GM12878 (cell line): ENCODE measurements at regions not wholly inside any gene's neighbourhood (a gene's known extent, or its start where the extent isn't known, plus 50 kb on each side); places are given as distances from the start of the nearest gene placed in this dataset.

ENCODE experiments used
- ATAC-seq: fragments of 200-7000 bp; cut with Tn5 transposase; 3 replicates; pipeline ENCODE4 v1.9.1; 2020; ENCODE audit warnings: mild to moderate bottlenecking, moderate library complexity
- BruUV-seq: library from RNA; stranded (reverse); fragments of 400-500 nt; replicated peaks from 2 replicates; lab custom pipeline; 2021; lab: Mats Ljungman, UMichigan
- CTCF ChIA-PET: fragments of 300-600 bp; sonication (Branson Sonifier 250); formaldehyde crosslinking; extraction: SDS; loops from one replicate; lab custom pipeline; 2021; ENCODE audit warnings: inconsistent platforms; lab: Yijun Ruan, JAX
- POLR2A ChIA-PET: fragments of 350-600 bp; formaldehyde crosslinking; extraction: SDS; loops from one replicate; lab custom pipeline; 2021; ENCODE audit warnings: inconsistent platforms; lab: Charles Lee
- RAD21 ChIA-PET: fragments of 300-600 bp; sonication (Branson Sonifier 250); formaldehyde crosslinking; loops from one replicate; lab custom pipeline; 2023; ENCODE audit warnings: antibody characterized with exemption; ENCODE audit not compliant: unreplicated experiment; lab: Charles Lee
- SMC1A ChIA-PET: fragments of 300-600 bp; sonication (Branson Sonifier 250); formaldehyde crosslinking; loops from one replicate; lab custom pipeline; 2023; ENCODE audit not compliant: unreplicated experiment, uncharacterized antibody; lab: Charles Lee
- DNase-seq: peaks from one replicate; pipeline ENCODE4 v3.0.0-alpha.2; 2011; ENCODE audit warnings: low read depth, low spot score
- FAIRE-seq: peaks from 3 replicates; lab custom pipeline; 2011; peaks lifted over from hg19 to GRCh38; lab: Jason Lieb, UNC
- H2AFZ ChIP-seq: 2 replicates; pipeline ENCODE4 v1.6.0; 2011; ENCODE audit warnings: low read depth, low read length, control low read depth; ENCODE audit not compliant: control insufficient read depth
- H3K27ac ChIP-seq: 2 replicates; pipeline ENCODE4 v1.5.1; 2011; ENCODE audit warnings: control low read depth; ENCODE audit not compliant: control insufficient read depth, insufficient read depth
- H3K27me3 ChIP-seq, 2 experiments: replicated peaks in 1 of 2; 2 replicates each; pipeline versions ENCODE4 v1.6.0 to v1.6.1; 2011; ENCODE audit warnings: low read length in 1 of 2; ENCODE audit not compliant: control insufficient read depth in 2 of 2, insufficient read depth in 2 of 2
- H3K36me3 ChIP-seq, 2 experiments: 2 replicates each; pipeline ENCODE4 v1.5.1; 2011; ENCODE audit warnings: low read length in 1 of 2; ENCODE audit not compliant: control insufficient read depth in 2 of 2, insufficient read depth in 2 of 2
- H3K4me1 ChIP-seq: 2 replicates; pipeline ENCODE4 v1.6.1; 2011; ENCODE audit warnings: mild to moderate bottlenecking, low read length, moderate library complexity, mixed read lengths; ENCODE audit not compliant: control insufficient read depth, insufficient read depth
- H3K4me2 ChIP-seq: 2 replicates; pipeline ENCODE4 v1.6.0; 2011; ENCODE audit warnings: control low read depth; ENCODE audit not compliant: control insufficient read depth, insufficient read depth
- H3K4me3 ChIP-seq: fragments of 200-600 bp; sonication (generic); 2 replicates; pipeline ENCODE4 v1.5.1; 2016
- H3K79me2 ChIP-seq: 2 replicates; pipeline ENCODE4 v1.6.0; 2011; ENCODE audit warnings: low read length; ENCODE audit not compliant: control insufficient read depth, insufficient read depth
- H3K9ac ChIP-seq: 2 replicates; pipeline ENCODE4 v1.8.0; 2011; ENCODE audit warnings: low read length, control low read depth, mixed read lengths; ENCODE audit not compliant: control insufficient read depth, insufficient read depth
- H3K9me3 ChIP-seq: replicated peaks from 3 replicates; pipeline ENCODE4 v1.5.1; 2011; ENCODE audit warnings: mild to moderate bottlenecking, low read length; ENCODE audit not compliant: control insufficient read depth, insufficient read depth
- H4K20me1 ChIP-seq: 2 replicates; pipeline ENCODE4 v1.6.0; 2011; ENCODE audit not compliant: control insufficient read depth, insufficient read depth
- ATF3 ChIP-seq: IDR thresholded peaks from 2 replicates; pipeline ENCODE4 v1.6.1; 2011; ENCODE audit warnings: low read depth, mild to moderate bottlenecking, low read length, moderate library complexity, borderline replicate concordance; ENCODE audit errors: extremely low read depth
- ATF7 ChIP-seq: fragments of 450-650 bp; IDR thresholded peaks from 2 replicates; pipeline ENCODE4 v1.6.1; 2016; ENCODE audit warnings: low read depth, mild to moderate bottlenecking
- CBFB ChIP-seq: IDR thresholded peaks from 2 replicates; pipeline ENCODE4 v1.6.1; 2016; ENCODE audit warnings: antibody characterized with exemption, low read depth
- CHD1 ChIP-seq: IDR thresholded peaks from 2 replicates; pipeline ENCODE4 v1.6.1; 2012; ENCODE audit warnings: low read depth, low read length, improper control_type of control experiment
- E4F1 ChIP-seq: fragments of 450-650 bp; IDR thresholded peaks from 2 replicates; pipeline ENCODE4 v1.6.1; 2018; ENCODE audit warnings: borderline replicate concordance, mild to moderate bottlenecking; ENCODE audit not compliant: partially characterized antibody
- FOS ChIP-seq: IDR thresholded peaks from 3 replicates; pipeline ENCODE4 v1.6.1; 2011; ENCODE audit warnings: borderline replicate concordance; ENCODE audit not compliant: insufficient read length; ENCODE audit errors: extremely low read depth
- NFYA ChIP-seq: IDR thresholded peaks from 2 replicates; pipeline ENCODE4 v1.6.1; 2011; ENCODE audit warnings: low read depth, mild to moderate bottlenecking, low read length, improper control_type of control experiment, borderline replicate concordance
- PAX5 ChIP-seq: IDR thresholded peaks from 2 replicates; pipeline ENCODE4 v1.6.1; 2011; ENCODE audit warnings: low read depth, low read length, borderline replicate concordance
- PBX3 ChIP-seq: IDR thresholded peaks from 2 replicates; pipeline ENCODE4 v1.6.1; 2011; ENCODE audit warnings: mild to moderate bottlenecking, low read depth, low read length, moderate library complexity; ENCODE audit not compliant: insufficient replicate concordance
- TCF3 ChIP-seq: IDR thresholded peaks from 2 replicates; pipeline ENCODE4 v1.6.1; 2012; ENCODE audit warnings: low read depth, mild to moderate bottlenecking, low read length, borderline replicate concordance; ENCODE audit not compliant: insufficient read depth
- TCF7 ChIP-seq: IDR thresholded peaks from 2 replicates; pipeline ENCODE4 v1.6.1; 2014; ENCODE audit warnings: antibody characterized with exemption, borderline replicate concordance
- ZBTB11 ChIP-seq: fragments of 450-650 bp; formaldehyde crosslinking; IDR thresholded peaks from 2 replicates; pipeline ENCODE4 v1.5.0; 2022; ENCODE audit warnings: mild to moderate bottlenecking, missing genetic modification characterization
- ZNF217 ChIP-seq: fragments of 450-650 bp; IDR thresholded peaks from 2 replicates; pipeline ENCODE4 v1.6.1; 2017; ENCODE audit warnings: antibody characterized with exemption, mild to moderate bottlenecking
- WGBS: methylation state at CpG from one replicate; pipeline ENCODE4 v1.1.6; 2016; ENCODE audit warnings: low lambda C conversion rate; ENCODE audit not compliant: insufficient replicate concordance, insufficient coverage; ENCODE audit errors: missing lambda C conversion rate; 5-methylcytosine and 5-hydroxymethylcytosine counted together
- in situ Hi-C: fragments of 300-500 bp; cut with MboI; formaldehyde crosslinking; loops from 9 replicates; pipeline ENCODE4 v1.14.3; 2018; ENCODE audit warnings: mixed read lengths
- intact Hi-C: fragments of 100-400 bp; cut with micrococcal nuclease; formaldehyde crosslinking; loops from one replicate; pipeline ENCODE4 v1.14.2; 2022; ENCODE audit not compliant: unreplicated experiment

- TF ChIP-seq E4F1 (no peak), ATF3 (no peak), PAX5 (no peak), TCF3 (no peak)
Measured at GRCh38 chr6:78666764-78667163, 200.6 kb upstream of the IRAK1BP1 start (continued).

GRCh38 chr6:78670156-78670555, 197.2 kb upstream of the IRAK1BP1 start:
- ChIA-PET CTCF (no interaction called here), POLR2A (no interaction called here), SMC1A (no interaction called here), RAD21 (no interaction called here)
- DNase-seq (no peak), FAIRE-seq (no peak), ATAC-seq (no peak)
- no peaks in the 10 kb centered on the region for H4K20me1 ChIP-seq
- 27% methylated on average over 2 of the region's 2 CpGs for WGBS
- no peak overlapping the region for H3K4me2 ChIP-seq
- no peaks in the 10 kb centered on the region for H3K36me3 ChIP-seq
- no peaks in the 10 kb centered on the region for H3K27me3 ChIP-seq
- no TSS peak for BruUV-seq
- intact Hi-C loops (no loop called here), in situ Hi-C loops (no loop called here)
- no peak overlapping the region for H3K27ac ChIP-seq
- H3K79me2 ChIP-seq: no peaks in the 10 kb centered on the region
- no peaks in the 10 kb centered on the region for H3K9me3 ChIP-seq
- H3K9ac ChIP-seq: no peak overlapping the region
- H2AFZ ChIP-seq: no peak overlapping the region
- no peak for TF ChIP-seq ATF7
- no peak for TF ChIP-seq NFYA
- no peak for TF ChIP-seq TCF7
- no peak for TF ChIP-seq ZNF217
- TF ChIP-seq CHD1: no peak
- no peak for TF ChIP-seq CBFB
- TF ChIP-seq FOS: no peak
- no peak for TF ChIP-seq ATF3
- TF ChIP-seq PBX3: no peak
- TF ChIP-seq ZBTB11 (CRISPR knock-in tag): no peak
- H3K4me3 ChIP-seq: no peak overlapping the region
- no peaks in the 10 kb centered on the region for H3K4me1 ChIP-seq
